ENCODE measurements at regions not wholly inside any gene's neighbourhood (a gene's known extent, or its start where the extent isn't known, plus 50 kb on each side); places are given as distances from the start of the nearest gene placed in this dataset.

DNA sequence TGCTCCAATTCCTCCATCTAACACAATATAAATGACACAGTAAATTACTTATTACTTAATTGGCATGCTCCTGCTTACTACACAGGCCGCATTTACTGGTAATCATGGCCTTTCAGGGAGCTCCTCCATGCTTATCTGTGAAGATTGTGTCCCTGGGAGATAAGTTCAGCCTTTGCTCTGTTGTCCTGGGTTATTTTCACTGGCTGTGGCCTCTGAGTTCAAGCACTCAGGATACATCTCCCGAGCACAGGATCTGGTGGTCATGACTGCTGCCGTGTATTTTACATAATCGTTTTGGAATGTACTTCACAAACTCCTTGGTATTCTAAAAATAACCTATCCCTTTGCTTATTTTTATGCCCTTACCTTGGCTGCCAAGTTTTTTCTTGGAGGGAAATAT, 215.7 kb downstream of the ICE1 start:
- TF ChIP-seq, protein P1, sequence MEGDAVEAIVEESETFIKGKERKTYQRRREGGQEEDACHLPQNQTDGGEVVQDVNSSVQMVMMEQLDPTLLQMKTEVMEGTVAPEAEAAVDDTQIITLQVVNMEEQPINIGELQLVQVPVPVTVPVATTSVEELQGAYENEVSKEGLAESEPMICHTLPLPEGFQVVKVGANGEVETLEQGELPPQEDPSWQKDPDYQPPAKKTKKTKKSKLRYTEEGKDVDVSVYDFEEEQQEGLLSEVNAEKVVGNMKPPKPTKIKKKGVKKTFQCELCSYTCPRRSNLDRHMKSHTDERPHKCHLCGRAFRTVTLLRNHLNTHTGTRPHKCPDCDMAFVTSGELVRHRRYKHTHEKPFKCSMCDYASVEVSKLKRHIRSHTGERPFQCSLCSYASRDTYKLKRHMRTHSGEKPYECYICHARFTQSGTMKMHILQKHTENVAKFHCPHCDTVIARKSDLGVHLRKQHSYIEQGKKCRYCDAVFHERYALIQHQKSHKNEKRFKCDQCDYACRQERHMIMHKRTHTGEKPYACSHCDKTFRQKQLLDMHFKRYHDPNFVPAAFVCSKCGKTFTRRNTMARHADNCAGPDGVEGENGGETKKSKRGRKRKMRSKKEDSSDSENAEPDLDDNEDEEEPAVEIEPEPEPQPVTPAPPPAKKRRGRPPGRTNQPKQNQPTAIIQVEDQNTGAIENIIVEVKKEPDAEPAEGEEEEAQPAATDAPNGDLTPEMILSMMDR (IDR thresholded peaks at IDR 0.05): no peak
- TF ChIP-seq POLR2A (IDR thresholded peaks at IDR 0.05): no peak

Measured in Peyer's patch (tissue), 4 donors.